Activated CD4-positive, alpha-beta T cell treated with anti-CD3 and anti-CD28 coated beads, Interleukin-2, amount 50 U/mL, for 1 hour (primary cell): ENCODE measurements at regions not wholly inside any gene's neighbourhood (a gene's known extent, or its start where the extent isn't known, plus 50 kb on each side); places are given as distances from the start of the nearest gene placed in this dataset.
"Not testable (repeated sequence)": the region's sequence is repeated elsewhere in the genome, so short reads cannot be mapped to it uniquely, and the experiment has no call there.

ENCODE experiments used
- DNase-seq: peaks from one replicate; pipeline ENCODE4 v3.0.0-alpha.2; 2020

- DNase-seq: no peak
Measured at GRCh38 chr22:48302657-48303368, 1524.9 kb downstream of the BRD1 start.

DNA sequence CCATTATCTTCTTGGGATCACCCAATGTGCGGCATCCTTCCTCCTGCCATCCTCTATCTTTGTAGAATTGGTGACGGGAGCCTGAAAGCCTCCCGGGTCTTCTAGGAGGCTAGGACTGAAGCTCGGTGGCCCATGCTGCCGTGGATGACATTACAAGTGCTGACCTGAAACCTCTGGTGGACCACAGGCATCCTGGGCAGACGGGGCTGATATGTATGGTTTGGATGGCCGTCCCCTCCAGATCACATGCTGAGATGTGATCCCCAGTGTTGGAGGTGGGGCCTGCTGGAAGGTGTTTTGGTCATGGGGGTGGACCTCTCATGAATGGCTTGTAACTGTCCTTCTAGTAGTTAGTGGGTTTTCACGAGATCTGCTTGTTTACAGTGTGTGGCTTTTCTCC lies 1525.8 kb downstream of the BRD1 start:
- no peak for DNase-seq

- DNase-seq: no peak
Measured at GRCh38 chr22:48301421-48301820, 1526.3 kb downstream of the BRD1 start.

DNA sequence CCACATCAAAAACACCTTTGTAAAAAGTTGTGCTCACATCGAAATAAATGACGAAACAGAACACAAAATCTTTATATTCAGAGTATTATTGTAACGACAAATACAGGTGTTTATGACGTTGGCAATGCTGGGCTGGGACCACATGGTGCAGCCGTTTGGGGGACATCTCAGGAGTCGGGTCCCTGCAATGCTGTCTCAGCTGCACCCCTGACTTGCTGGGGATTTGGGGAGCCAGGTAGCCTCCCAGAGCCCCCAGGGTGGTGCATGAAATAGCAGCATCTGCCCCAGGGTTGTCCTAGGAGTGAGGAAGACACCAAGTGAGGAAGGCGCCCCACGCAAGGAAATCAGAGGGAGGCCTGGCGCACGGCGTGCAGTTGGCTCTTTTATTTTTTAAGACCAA lies 1526.8 kb downstream of the BRD1 start:
- no peak for DNase-seq

DNA sequence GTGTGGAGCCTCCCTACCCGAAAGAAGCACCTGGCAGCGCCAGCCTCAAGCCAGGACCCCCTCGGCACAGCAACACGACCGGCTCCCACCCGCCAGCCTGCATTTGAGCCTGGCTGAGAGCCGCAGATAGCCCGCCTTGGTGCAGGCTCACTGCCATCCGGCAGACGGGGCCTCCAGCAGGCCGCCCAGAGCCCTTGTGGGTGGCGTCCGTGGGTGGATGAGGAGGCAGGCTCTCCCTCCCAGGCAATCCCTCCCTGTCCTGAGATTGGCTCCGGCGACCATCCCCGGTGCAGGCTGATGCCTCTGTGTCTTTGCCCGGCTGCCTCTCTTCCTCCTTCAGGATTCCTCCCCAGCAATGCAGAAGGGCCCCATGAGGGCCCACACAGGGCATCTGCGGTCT lies 1527.9 kb downstream of the BRD1 start:
- no peak for DNase-seq

DNA sequence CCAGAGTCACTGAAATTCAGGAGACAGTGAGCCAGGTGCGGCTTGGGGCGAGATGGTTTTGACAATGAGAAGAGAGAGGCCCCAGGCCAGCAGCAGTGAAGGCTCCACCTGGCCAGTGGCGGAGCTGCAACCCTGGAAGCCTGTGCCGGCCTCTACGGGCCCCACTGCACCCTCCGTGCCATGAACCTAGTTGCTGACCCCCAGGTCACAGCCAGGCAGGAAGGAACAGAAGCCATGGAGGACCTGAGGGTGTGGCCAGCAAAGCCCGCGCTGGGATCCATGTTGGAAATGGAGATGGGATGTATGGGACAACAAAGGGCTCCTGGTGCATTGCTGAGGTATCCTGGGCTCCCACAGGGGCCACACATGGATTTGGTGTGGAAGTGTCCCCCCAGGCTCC lies 1528.5 kb downstream of the BRD1 start:
- DNase-seq: no peak

DNA sequence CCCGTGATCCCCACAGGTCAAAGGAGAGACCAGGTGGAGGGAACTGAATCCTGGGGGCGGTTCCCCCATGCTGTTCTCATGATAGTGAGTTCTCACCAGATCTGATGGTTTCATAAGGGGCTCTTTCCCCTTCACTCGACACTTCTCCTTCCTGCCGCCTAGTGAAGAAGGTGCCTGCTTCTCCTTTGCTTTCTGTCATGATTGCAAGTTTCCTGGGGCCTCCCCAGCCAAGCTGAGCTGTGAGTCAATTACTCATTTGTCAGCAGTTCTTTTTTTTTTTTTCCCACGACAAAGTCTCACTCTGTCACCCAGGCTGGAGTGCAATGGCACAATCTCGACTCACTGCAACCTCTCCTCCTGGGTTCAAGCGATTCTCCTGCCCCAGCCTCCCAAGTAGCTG lies 1530.4 kb downstream of the BRD1 start:
- no peak for DNase-seq

DNA sequence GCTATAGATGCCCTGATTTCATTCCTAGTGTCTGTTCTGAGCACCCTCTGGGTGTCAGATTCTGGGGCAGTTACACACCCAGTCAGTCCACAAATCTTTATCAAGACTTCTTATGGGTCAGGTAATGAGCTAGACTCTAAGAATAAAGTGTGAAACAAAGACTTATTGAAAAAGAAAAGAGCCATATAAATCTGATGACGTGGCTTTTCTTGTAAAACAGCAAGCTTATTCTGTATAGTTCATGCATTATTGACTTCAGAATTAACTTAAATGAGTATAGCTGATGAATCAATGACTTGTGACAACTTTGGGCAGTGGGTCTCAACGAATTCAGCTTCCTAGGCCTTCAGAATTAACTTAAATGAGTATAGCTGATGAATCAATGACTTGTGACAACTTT lies 1527.5 kb downstream of the TBC1D22A start:
- not testable (repeated sequence) for DNase-seq

- no peak for DNase-seq
Measured at GRCh38 chr22:48288376-48288940, 1526.0 kb downstream of the TBC1D22A start.

DNA sequence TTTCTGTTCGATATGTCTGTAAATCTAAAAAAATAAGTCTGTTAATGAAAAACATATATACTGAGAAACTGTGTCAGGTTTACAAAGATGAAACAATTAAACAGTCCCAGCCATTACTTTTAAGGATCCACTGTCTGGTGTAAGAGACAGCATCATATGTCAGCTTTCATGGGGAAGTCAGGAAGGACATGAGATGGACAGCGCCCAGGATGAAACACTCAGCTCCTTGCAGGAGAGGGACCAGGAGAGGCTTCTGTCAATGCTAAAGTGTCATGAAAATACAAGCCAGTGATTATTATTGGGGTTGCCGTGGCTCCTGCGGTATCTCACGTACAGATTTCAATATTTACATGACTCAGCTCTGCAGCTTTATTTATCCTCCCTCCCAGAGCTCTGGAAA lies 1524.6 kb downstream of the TBC1D22A start:
- no peak for DNase-seq

DNA sequence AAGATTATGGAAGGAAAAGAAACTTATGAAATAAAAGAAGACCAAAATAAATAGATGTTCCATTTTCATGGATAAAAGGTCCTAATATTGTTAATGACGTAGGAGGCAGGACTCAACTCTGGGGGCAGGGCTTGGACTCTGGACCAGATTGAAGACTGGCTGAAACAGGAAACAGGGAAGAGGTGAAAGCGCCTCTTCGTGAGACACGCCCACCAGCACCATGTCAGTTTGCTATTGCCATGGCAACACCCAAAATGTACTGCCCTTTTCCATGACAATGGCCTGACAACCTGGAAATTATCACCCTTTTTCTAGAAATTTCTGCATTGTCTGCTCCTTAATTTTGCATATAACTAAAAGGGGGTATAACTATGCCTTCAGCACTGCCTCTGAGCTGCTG lies 1522.2 kb downstream of the TBC1D22A start:
- no peak for DNase-seq

DNA sequence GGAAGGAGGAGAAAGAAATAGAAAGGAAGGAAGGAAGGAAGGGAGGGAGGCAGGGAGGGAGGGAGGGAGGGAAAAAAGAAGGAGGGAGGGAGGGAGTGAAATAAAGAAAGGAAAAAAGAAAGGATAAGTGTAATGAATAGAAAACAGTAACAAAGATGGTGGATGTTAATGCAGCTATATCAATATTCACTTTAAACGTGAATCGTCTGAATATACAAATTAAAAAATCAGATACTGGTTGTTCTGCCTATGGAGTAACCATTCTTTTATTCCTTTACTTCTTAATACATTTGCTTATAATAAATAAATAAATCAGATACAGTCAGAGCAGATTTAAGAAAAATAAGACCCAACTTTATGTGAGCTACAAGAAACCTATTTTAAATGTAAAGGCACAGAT lies 1520.4 kb downstream of the TBC1D22A start:
- DNase-seq: no peak

DNA sequence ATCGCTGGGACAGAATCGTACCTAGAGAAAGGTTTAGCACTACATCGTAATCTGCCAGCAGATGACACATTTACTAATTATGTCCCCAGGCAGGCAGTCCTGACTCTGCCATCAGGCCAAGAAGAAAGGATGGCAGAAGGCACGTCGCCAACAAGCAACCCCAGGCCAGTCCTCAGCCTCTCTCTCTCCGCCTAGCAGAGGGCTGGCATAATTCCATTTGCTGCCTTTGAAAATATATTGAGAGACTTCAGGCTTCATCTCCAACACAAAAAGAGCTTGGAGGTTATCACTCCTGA lies 1517.0 kb downstream of the TBC1D22A start:
- DNase-seq: no peak

DNA sequence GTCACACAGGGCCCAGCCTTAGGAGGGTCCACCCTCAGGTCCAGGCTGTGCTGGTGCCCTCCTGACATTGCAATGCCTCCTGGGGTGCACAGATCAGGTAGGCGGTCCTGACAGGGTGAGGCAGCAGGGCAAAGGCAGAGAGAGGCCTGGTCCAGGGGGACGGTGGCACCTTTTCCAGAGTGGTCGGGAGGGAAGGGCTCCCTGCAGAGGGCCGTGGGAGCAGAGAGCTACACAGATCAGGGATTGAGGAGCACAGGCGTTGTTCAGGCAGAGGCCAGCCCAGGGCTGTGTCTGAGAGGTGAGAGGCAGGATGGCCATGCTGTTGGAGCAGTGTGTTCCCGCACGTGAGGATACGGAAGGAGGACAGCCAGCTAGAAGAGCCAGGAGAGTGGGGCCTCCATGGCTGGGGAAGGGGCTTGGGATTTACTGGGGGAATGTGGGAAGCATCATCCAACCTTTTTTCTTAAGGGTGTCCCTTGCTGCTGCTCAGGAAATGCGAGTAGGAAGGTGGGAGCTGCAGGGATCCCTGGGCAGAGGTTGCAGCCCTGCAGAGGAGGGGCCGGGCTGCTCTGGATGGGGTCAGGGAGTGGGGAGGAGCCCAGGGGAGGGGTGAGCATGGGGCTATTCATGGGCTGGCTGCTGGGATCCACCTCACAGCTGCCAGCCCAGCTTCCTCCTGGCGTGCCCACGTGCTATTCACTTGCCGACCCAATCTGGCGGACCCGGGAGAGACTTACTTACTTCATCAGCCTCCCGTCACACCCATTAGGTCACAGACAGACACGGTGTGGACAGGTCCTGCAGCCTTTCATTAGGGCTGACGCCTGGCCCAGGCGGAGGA lies 1516.4 kb downstream of the TBC1D22A start:
- no peak for DNase-seq

GRCh38 chr22:48277868-48278581 lies 1515.6 kb downstream of the TBC1D22A start:
- no peak for DNase-seq

- DNase-seq: no peak
Measured at GRCh38 chr22:48276994-48277867, 1514.8 kb downstream of the TBC1D22A start.

DNA sequence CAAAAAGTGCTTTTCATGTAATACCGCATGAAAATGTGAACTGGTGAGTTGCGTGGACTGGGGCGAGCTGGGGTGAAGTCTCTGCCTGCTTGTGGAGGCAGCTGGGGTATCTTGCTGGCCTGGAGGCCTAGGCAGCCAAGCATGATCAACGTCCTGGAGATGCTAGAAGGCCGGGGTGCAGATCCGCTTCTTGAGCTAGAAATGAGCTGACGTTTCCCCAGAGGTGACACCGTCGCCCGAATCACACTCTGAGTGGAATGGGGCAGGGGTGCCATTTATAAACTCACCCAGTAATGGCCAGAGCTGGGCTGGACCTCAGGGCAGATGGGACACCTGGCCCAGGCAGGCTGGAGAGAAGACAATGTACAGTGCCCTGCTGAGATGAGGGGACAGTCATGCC lies 1513.0 kb downstream of the TBC1D22A start:
- no peak for DNase-seq

- no peak for DNase-seq
Measured at GRCh38 chr22:48270731-48271130, 1508.3 kb downstream of the TBC1D22A start.

DNA sequence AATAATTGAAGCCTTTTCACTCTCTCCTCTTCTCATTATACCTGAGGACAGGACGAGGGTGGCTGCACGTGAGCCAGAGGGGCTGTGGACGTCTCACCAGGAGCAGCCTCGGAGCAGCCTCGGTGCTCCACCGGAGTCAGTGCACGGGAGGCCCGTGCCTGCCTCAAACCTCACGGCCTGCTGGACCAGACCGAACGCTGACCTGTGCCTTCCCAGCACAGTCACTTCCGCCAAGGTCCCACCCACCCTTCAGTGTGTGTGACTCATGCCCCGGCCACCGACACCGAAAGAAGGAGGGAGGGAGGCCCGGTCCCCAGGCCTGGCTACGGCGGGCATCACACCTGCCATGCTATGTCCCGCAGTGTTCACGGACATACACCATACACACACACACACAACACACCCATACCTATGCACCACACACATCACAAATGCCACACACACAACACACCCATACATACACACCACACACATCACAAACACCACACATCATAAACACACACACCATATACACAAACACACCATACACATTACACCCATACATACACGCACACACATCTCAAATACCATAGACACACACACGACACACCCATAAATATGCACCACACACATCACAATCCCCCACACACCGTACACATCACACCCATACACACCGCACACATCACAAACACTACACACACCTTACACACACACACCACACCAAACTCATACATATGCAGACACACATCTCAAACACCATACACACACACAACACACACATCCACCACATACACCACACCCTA lies 1506.5 kb downstream of the TBC1D22A start:
- DNase-seq: no peak

GRCh38 chr22:48268293-48268692 lies 1505.8 kb downstream of the TBC1D22A start:
- no peak for DNase-seq

- no peak for DNase-seq
Measured at GRCh38 chr22:48267681-48268080, 1505.2 kb downstream of the TBC1D22A start.
